COLO668 (cell line): ENCODE measurements at regions not wholly inside any gene's neighbourhood (a gene's known extent, or its start where the extent isn't known, plus 50 kb on each side); places are given as distances from the start of the nearest gene placed in this dataset.
A peak's percentile ranks its signal among the peaks of the same experiment; 100 is the strongest.

Experiments
- DNase-seq: peaks from one replicate; lab custom pipeline; 2025; ENCODE audit not compliant: unreplicated experiment; lab: John Stamatoyannopoulos, UW

DNA sequence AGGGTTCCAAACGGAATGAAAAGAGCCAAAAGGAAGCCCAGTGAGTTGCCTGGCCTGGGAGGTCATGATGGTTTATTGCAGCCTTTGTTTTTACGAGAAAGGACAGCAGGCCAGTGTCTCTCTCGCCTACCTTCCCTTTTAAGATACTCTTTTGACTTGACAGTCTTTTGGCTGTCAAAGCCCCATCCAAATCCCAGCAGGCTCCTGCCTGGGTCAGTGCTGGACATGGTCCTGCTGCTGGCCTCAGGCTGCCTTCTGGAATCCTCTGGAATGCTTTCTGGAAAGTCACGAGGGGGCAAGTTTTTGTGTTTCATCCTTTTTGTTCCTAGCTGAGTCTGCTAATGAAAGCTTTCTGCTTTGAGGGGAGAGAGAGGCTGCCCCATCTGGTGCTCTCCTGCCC lies 444.8 kb downstream of the OLFM4 start:
- DNase-seq = no peak

DNA sequence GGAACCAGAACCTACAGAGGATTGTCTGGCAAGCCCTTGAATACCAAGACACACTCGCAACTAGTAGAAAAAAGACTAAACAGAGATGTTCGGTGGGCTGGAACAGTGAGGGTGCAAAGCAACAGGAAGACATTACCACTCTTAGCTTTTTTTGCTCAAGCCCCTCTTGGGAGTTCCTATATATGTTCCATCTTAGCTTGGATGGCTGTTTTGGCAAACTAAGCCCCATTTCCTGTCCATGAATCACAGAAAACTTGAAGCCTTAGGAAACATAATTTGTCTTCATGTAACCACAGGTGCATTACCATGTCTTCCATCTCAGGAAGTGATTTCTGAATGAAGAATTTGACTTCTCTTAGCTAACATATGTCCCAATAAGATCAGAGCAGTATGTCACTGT lies 446.3 kb downstream of the OLFM4 start:
- DNase-seq = no peak

DNA sequence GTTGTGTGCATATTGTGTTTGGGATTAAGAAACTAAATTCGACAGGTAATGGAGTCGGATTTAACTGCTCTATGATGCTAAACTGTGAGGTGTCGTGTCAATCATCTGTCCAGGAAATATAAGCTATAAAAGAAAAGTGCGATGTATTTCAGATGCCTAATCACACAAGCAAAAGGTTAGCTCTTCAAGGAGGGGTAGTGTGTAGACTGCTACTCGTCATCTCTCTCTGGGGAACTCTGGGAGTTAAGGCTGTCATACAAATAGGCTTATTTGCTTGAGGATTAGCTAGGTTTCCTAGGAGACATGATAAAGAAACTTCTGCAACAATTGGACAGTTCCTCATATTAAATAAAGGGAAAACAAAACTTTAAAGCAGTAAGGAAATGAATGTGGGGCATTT lies 462.1 kb downstream of the OLFM4 start:
- DNase-seq = no peak

DNA sequence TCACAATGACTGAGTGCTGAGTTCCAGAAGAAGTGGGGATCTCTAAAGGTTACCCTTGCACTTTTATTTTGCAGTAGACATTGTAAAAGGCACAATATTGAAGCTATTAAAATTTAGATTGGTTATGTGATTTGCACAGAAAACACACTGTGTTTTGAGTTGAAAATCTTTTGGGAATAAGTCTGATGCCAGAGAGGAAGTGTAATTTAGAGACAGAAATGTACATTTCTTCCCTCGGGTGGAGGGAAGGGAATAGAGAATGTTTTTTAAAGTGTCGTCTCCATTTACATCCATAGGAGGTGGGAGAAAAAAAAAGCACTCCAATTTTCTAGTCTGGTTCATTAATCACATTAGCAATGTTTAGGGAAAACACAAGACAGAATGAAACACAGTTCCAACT lies 465.8 kb downstream of the OLFM4 start:
- DNase-seq = no peak

DNA sequence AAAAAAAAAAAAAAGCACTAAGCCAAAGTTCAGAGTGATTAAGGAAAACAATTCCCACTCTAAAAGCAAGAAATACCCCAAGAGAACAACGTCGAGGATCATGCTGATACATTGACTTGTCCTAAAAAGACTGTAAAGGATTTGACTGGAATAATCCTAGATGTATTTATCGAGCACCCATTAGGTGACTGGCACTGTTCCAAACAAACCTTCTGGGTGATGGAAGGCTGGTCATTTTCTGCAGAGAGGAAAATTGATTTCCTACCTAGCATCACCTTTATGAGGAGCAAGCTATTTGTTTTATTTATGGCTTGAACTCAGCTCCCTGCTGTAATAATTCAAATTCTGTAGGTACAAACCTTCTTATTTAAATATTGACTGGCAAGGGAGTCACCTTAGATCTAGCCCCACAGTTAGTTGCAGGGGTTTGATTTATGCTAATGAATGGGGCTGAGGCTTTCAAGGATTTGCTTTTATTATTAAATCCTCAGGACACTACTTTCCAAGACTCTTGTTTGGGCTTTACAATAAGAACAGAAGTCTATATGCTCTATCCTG lies 471.0 kb downstream of the OLFM4 start:
- DNase-seq = peak; percentile 53

DNA sequence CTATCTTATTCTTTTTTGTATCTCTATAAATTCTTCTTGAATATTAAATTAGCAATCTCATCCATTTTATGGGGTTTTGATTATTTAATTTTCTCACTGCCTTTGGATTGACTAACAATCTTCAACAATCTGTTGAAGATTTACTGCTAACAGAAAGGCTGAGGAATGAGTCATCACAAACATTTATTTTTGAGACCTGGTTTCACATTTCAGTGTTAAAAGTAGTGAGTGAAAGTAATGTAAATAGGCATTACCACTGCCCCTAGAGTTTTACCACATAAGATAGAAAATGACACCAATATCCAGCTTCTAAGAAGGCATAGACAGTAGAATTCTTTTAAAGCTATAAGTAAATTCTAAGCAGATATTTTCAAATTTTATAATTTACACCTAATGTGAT lies 472.8 kb downstream of the OLFM4 start:
- DNase-seq = no peak

DNA sequence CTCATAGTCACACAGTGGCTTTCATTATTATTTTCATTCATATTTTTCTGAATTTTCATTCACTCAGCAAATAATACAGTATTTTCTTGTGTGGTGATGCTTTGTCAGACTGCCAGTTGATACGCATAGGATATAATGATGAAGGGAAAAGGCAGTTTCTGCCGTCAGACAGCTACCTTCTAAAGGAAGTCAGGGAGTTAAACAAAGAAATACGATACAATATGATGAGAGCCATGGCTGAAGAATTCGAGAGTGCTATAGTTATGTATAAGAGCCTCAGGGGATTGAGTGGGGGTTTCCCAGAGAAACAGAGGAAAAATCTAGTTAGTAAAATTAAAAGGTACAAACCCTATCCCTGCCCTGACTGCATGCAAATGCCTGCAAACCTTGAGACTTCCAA lies 479.1 kb downstream of the OLFM4 start:
- DNase-seq = no peak

DNA sequence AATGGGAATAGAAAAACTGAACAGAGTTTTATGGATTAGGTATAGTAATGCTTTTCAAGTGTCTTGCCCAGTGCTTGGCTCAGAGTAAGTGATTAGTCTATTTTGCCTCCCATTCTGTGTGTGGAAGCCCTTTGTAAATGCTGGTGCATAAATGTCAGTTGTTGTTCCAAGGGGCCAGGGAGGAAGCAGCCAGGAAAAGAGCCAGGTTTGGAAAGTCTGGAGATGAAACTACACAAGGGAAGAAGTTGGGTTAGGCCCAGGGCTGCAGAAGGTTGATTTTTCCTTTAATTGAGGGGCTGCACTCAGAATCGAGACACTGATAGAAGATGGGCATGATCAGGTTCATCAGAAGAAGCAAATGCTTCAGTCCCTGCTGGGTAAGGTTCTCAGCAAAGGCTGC lies 484.0 kb downstream of the OLFM4 start:
- DNase-seq = no peak

DNA sequence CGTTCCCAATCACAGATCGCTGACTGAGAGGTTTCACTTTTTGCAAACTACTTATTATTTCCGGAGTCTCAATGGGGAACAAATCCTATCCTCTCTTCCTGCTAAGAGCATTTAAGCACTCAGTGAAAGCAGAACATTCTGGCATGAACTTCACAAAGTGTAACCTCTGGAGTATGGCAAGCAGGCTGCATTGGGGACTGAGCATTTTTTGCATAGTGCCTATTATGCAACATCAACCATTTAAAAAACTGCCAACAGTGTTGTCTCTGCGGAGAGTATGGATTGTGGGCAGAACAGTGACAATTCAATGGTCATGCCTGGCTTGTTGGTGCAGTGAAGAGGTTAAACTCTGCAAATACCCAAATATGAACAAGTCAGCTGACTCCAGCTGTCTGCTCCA lies 484.6 kb downstream of the OLFM4 start:
- no peak for DNase-seq

DNA sequence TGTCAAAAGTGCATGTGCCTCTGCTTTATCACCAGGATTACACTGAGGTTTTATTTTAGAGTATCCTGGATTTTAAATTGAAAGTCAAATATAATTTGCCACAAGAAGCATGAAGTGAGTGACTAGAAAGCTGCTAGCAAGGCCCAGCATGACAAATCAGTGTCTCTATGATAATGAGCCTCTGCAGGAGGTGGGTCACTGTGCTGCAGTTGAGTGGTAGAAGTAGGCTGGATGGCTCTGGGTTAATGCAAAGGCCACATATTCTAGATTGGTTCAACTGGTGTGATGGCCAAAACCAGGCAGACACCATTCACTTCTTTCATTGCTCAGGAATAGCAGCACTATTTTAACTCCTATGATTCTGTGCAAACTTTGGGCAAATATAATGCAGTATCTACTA lies 491.5 kb downstream of the OLFM4 start:
- no peak for DNase-seq

DNA sequence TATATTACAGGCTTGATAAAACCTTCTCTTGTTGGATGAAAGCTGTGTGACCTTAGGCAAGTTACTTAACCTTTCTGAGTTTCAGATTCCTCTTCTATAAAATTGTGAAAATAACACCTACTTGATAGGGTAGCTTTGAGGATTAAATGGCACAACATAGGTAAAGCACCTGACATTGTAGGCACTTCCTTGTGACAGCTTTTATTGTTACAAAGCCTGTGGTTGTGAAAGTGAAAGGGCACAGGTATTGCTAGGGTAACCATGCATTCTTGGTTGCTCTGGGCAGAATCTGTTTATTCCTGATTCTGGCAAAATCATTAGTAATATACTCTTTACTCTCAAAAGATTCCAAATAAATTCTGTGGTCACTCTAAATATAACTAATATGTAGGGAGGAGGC lies 493.4 kb downstream of the OLFM4 start:
- DNase-seq = no peak

DNA sequence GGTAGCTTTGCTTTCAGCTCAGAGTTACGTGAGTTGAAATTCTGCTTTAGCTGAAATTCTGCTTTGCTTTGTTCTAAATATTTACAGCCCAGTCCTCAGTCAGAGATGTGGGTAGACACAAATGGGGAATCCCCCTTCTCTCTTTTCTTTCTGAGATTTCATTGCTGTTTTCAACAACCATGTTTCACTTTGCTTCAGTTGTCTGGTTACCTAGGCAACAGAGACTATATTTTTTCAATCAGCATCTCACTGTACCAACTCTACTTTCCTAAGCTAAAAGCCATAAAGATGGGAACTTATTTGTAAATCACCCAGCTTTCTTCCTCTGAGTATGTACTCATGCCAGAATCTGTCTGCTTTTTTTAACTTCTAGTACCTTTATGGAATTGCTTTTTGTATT lies 509.0 kb downstream of the OLFM4 start:
- DNase-seq = no peak

DNA sequence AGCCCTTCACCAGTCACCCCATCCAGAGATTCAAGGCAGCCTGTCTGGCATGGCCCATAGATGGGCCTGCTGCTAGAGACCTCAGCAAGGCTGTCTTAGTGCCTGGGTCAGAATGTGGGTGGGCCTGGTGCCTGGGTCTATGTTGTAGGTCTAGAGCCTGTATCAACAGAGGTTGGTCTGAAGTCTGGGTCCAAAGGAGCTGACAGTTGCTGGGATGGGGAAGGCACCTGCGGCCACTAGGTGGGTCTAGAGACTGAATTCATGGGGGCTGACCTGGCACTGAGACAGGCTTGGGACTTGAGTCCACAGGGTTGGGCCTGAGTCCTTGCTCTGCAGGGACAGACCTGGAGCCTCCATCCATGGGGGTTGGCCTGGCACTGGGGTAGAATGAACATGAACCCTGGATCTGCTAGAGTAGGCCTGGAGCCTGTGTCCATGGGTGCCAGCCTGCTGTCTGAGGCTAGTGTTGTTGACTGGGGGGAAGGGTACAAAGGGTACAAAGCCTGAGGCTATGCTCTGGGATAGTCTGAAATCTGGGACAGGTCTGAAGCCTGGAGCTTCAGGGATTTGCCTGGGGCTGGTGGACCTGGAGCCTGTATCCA lies 516.8 kb downstream of the OLFM4 start:
- DNase-seq = no peak

DNA sequence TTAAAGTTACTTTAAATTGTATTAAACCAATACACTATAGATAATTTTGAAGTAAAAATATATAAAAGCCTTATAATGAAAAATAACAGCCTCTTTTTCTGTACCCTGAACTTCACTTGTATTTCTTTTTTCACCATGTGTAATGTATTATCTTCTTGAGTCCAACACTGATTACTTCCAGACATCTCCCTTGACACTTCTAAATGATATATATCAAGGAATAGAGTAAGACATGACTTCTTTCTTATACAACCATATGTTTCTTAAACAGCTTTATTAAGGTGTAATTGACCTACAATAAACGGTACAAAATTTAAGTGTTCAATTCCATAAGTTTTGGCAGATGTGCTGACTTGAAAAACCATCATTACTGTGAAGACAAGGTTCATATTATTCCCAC lies 531.9 kb downstream of the OLFM4 start:
- DNase-seq = no peak

DNA sequence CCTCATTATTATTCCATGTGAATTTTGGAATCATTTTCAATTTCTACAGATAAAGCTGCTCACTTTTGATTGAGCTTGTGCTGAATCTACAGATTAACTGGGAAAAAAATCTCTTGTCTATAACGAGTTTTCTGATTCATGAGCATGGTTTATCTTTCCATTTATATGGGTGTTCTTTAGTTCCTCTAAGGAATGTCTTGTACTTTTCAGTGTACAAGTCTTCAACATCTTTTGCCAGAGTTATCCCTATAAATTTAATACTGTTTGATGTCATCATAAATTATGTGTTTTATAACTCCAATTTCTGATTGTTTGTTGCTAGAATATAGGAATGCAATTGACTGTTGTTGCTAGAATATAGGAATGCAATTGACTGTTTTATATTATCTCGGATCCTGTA lies 533.8 kb downstream of the OLFM4 start:
- DNase-seq = no peak

DNA sequence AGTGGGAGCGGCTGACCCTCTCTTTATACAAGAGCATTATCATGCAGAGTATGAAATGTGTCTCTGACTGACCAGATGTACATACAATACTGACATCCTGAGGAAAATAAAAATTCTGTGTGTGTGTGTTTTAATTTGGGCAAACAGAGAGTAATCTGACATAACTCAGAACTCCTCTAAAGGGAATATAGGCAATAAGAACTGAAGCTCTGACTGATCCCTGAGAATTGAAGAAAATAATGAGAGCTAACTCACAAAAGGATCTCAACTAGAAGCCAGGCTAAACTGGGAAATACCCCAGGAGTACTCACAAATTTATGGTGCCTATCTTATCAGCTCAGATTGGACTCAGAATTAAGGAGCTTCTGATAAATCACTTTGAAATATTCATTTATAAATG lies 539.9 kb downstream of the OLFM4 start:
- no peak for DNase-seq

DNA sequence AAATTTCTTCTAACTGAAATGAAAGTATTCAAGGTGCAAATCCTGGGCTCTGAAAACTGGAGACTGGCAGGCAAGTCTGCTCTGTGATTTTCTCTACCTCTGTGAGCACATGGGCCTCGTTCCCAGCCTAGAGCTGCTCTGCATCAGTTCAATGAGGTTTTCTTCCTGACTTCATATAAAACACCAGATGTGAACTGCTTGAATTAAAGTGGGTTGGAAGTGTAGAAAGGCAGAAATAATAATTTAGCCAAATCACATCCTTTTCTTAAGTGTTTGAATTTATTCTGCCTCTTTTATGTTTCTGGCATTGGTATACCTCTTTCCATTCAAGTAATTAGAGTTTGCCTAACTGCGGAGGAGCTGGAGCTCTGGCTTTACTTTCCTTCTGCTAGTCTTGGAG lies 540.8 kb downstream of the OLFM4 start:
- no peak for DNase-seq

DNA sequence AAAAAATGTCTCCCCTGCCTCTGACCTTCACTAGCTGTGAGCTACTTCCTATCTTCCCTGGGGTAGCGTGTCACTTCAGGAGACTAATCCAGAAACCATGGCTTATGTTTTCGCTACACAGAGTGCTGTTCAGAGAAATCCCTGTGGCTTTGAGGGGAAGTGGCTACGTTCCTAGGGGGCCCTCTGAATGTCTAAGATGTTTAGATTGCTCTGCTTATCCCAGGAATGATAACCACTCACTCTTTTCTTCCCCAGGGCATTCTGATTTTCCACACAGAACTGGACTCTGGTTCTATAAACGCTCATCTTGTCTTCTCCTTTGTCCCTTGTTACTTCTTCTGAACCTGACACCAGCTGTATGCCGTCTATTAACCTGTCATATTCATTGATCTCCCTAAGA lies 572.5 kb downstream of the OLFM4 start:
- no peak for DNase-seq

DNA sequence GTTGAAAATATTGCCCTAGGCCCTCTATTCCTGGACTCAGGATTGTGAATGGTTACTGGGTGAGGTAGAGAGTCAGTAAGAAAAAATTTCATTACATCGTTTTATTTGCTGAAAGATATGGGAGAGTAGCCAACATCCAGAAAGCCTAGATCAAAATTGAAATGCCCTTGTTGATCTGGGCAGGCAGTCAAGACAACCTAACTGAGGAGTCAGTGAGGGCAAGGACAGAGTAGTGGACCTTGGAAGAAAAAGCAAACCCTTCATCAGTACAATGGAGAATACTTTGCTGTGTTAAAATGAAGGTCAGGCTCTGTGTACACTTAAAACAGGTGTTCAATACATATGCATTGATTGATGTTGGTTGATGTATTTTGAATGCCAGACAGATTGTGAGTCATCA lies 576.7 kb downstream of the OLFM4 start:
- DNase-seq = no peak

DNA sequence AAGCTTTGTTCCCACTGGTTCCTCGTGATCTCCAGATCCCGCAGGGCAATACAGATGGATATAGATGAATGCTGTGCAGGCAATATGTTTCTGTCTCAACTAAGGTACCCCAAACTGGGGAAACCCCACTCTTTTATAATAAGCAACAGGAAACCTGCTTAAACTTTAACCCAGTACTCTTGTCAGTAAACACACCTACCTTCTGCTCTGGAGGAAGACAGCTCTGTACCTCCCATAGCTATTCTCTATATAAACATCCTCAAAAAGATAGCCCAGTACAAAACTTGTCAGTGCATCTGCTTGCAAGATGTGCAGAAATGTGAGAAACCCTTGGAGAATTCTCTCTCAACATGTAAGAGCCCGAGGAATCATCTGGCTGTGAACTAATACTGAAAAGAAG lies 583.6 kb downstream of the OLFM4 start:
- no peak for DNase-seq

DNA sequence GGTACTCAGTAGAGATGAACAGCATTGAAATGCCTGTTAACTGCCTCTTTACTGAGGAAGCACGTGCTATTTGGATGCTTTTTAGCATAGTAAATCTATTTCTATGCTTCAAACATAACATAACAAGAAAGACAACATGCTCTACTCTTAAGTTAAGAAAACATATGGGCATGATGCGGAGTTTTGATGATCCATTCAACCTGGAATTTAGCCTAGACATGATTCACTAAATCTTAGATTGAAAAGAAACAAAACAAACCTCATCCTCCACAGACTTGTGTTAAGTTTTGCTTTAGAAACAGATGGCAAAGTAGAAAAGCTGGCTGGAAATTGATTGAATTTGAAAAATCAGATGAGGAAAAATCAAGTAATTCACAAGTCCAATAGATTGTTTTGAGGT lies 593.8 kb downstream of the OLFM4 start:
- no peak for DNase-seq

DNA sequence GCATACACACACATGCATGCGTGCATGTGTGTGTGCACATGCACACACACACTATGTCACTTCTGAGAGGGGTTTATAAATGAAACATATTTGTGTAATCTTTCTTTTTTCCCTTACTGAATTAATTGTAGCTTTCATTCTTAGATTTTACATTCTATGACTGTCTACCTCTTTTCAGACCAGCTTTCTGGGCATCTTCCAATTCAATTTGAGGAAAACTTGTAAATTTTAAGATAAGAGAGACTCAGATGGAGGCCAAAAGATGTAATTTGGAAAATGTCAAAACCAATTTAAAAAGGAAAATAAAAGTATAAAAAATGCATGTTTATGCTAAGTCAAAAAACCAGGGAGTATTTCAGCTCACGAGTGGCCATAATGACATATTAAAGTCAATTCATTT lies 594.5 kb downstream of the OLFM4 start:
- DNase-seq = no peak

DNA sequence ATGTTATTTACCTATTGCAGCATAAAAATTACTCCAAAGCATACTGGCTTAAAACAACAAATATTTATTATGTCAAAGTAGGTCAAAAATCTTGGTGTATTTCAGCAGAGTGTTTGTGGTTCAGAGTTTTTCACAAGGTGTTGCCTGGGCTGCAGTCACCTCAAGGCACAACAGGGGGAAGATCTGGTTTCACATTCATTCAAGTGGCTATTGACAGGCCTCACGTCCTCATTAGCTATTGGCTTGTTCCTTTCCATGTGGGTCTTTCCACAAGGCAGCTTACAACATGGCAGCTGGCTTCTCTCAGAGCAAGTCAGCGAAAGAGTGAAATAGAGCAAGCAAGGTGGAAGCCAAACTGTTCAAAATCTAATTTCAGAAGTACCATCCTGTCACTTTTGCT lies 602.9 kb downstream of the OLFM4 start:
- DNase-seq = no peak

DNA sequence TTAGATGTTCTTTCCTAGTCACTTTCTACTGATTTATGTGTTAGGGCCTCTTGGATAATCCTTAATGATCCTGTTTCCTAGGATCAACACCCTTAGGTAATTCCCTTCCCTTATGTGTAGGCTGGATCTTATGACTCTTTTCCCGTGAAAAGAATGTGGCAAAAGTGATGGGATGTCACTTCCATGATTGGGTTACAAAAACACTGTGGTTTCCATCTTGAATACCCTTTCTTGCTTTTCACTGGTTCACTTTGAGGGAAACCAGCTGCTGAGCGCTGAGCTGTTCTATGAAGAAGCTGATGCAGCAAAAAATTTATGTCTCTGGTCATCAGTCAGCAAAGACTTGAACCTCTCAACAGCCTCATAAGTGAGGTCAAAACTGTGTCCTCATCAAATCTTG lies 609.4 kb downstream of the OLFM4 start:
- DNase-seq = no peak
